ENCODE measurements at regions not wholly inside any gene's neighbourhood (a gene's known extent, or its start where the extent isn't known, plus 50 kb on each side); places are given as distances from the start of the nearest gene placed in this dataset.

- Histone ChIP-seq H2AFZ (ENCODE audit: low read length) (no peak overlapping the region), H3K36me3 (ENCODE audit: insufficient read depth, low read length) (no peaks in the 10 kb centered on the region), H3K27ac (ENCODE audit: low read depth, low read length) (no peak overlapping the region), H3K4me3 (ENCODE audit: insufficient read depth, low read length) (no peak overlapping the region), H3K4me2 (ENCODE audit: insufficient read depth, low read length) (no peak overlapping the region), H3K27me3 (ENCODE audit: insufficient read depth, low read length) (no peaks in the 10 kb centered on the region), H3K9me3 (ENCODE audit: low read depth, low read length) (no peaks in the 10 kb centered on the region), H3K4me1 (ENCODE audit: insufficient read depth, low read length) (no peaks in the 10 kb centered on the region), H3K79me2 (ENCODE audit: insufficient read depth, low read length) (no peaks in the 10 kb centered on the region), H4K20me1 (ENCODE audit: insufficient read depth, low read length) (no peaks in the 10 kb centered on the region)
- TF ChIP-seq CTCF (IDR thresholded peaks at IDR 0.05; ENCODE audit: extremely low read depth, low read depth, low read length) = no peak
- DNase-seq (ENCODE audit: insufficient read length, low spot score, missing footprints) = no peak
Measured at GRCh38 chr3:73952781-73953180, 328.0 kb upstream of the PDZRN3 start.

- no peaks in the 10 kb centered on the region for H3K9me3 ChIP-seq (ENCODE audit: low read depth, low read length)
- H2AFZ ChIP-seq (ENCODE audit: low read length) = no peak overlapping the region
- H3K27ac ChIP-seq (ENCODE audit: low read depth, low read length) = no peak overlapping the region
- no peaks in the 10 kb centered on the region for H3K4me1 ChIP-seq (ENCODE audit: insufficient read depth, low read length)
- H3K36me3 ChIP-seq (ENCODE audit: insufficient read depth, low read length) = no peaks in the 10 kb centered on the region
- no peak for DNase-seq (ENCODE audit: insufficient read length, low spot score, missing footprints)
- H3K4me2 ChIP-seq (ENCODE audit: insufficient read depth, low read length) = no peak overlapping the region
- TF ChIP-seq CTCF (IDR thresholded peaks at IDR 0.05; ENCODE audit: extremely low read depth, low read depth, low read length) = no peak
- H4K20me1 ChIP-seq (ENCODE audit: insufficient read depth, low read length) = no peaks in the 10 kb centered on the region
- H3K27me3 ChIP-seq (ENCODE audit: insufficient read depth, low read length) = no peaks in the 10 kb centered on the region
- H3K4me3 ChIP-seq (ENCODE audit: insufficient read depth, low read length) = no peak overlapping the region
- no peaks in the 10 kb centered on the region for H3K79me2 ChIP-seq (ENCODE audit: insufficient read depth, low read length)
Measured at GRCh38 chr3:73950865-73951558, 326.3 kb upstream of the PDZRN3 start.

- H3K79me2 ChIP-seq (ENCODE audit: insufficient read depth, low read length) = no peaks in the 10 kb centered on the region
- H3K4me2 ChIP-seq (ENCODE audit: insufficient read depth, low read length) = no peak overlapping the region
- H3K4me3 ChIP-seq (ENCODE audit: insufficient read depth, low read length) = no peak overlapping the region
- no peak for TF ChIP-seq CTCF (IDR thresholded peaks at IDR 0.05; ENCODE audit: extremely low read depth, low read depth, low read length)
- DNase-seq (ENCODE audit: insufficient read length, low spot score, missing footprints) = no peak
- H3K36me3 ChIP-seq (ENCODE audit: insufficient read depth, low read length) = no peaks in the 10 kb centered on the region
- no peak overlapping the region for H3K27ac ChIP-seq (ENCODE audit: low read depth, low read length)
- no peaks in the 10 kb centered on the region for H3K4me1 ChIP-seq (ENCODE audit: insufficient read depth, low read length)
- H4K20me1 ChIP-seq (ENCODE audit: insufficient read depth, low read length) = no peaks in the 10 kb centered on the region
- no peaks in the 10 kb centered on the region for H3K27me3 ChIP-seq (ENCODE audit: insufficient read depth, low read length)
- no peaks in the 10 kb centered on the region for H3K9me3 ChIP-seq (ENCODE audit: low read depth, low read length)
- H2AFZ ChIP-seq (ENCODE audit: low read length) = no peak overlapping the region
Measured at GRCh38 chr3:73945541-73945940, 320.8 kb upstream of the PDZRN3 start.

GRCh38 chr3:73939985-73940384 lies 315.2 kb upstream of the PDZRN3 start:
- Histone ChIP-seq H3K4me3 (ENCODE audit: insufficient read depth, low read length) (no peak overlapping the region), H3K4me2 (ENCODE audit: insufficient read depth, low read length) (no peak overlapping the region), H3K36me3 (ENCODE audit: insufficient read depth, low read length) (no peaks in the 10 kb centered on the region), H2AFZ (ENCODE audit: low read length) (no peak overlapping the region), H3K27me3 (ENCODE audit: insufficient read depth, low read length) (no peaks in the 10 kb centered on the region), H3K79me2 (ENCODE audit: insufficient read depth, low read length) (no peaks in the 10 kb centered on the region), H3K4me1 (ENCODE audit: insufficient read depth, low read length) (no peaks in the 10 kb centered on the region), H3K9me3 (ENCODE audit: low read depth, low read length) (no peaks in the 10 kb centered on the region), H3K27ac (ENCODE audit: low read depth, low read length) (no peak overlapping the region), H4K20me1 (ENCODE audit: insufficient read depth, low read length) (no peaks in the 10 kb centered on the region)
- DNase-seq (ENCODE audit: insufficient read length, low spot score, missing footprints) = no peak
- TF ChIP-seq CTCF (IDR thresholded peaks at IDR 0.05; ENCODE audit: extremely low read depth, low read depth, low read length) = no peak

All from osteoblast (primary cell).